GM19240 (cell line): ENCODE measurements at regions not wholly inside any gene's neighbourhood (a gene's known extent, or its start where the extent isn't known, plus 50 kb on each side); places are given as distances from the start of the nearest gene placed in this dataset.

Experiments used
- DNase-seq: peaks from one replicate; pipeline ENCODE4 v3.0.0; 2011; ENCODE audit warnings: low spot score; ENCODE audit not compliant: insufficient read length

- no peak for DNase-seq
These were observed 499.4 kb upstream of the ARGLU1 start for GRCh38 chr13:107067381-107067780.

GRCh38 chr13:107066355-107066754 is 498.4 kb upstream of the ARGLU1 start:
- DNase-seq, result no peak

GRCh38 chr13:107065036-107065435 is 497.1 kb upstream of the ARGLU1 start:
- DNase-seq, result no peak

- no peak for DNase-seq
These were observed 489.2 kb upstream of the ARGLU1 start for GRCh38 chr13:107057028-107057631.

GRCh38 chr13:107043021-107043956 is 475.4 kb upstream of the ARGLU1 start:
- no peak for DNase-seq

GRCh38 chr13:107035778-107036177 is 467.8 kb upstream of the ARGLU1 start:
- DNase-seq, result no peak

GRCh38 chr13:107035186-107035585 is 467.2 kb upstream of the ARGLU1 start:
- DNase-seq, result no peak

- DNase-seq, result no peak
These were observed 466.4 kb upstream of the ARGLU1 start for GRCh38 chr13:107034236-107034872.

GRCh38 chr13:107031716-107032115 is 463.8 kb upstream of the ARGLU1 start:
- DNase-seq, result no peak

GRCh38 chr13:107028751-107029150 is 460.8 kb upstream of the ARGLU1 start:
- no peak for DNase-seq

GRCh38 chr13:107025991-107026390 is 458.1 kb upstream of the ARGLU1 start:
- no peak for DNase-seq

GRCh38 chr13:107023335-107023734 is 455.4 kb upstream of the ARGLU1 start:
- DNase-seq, result no peak

GRCh38 chr13:107020393-107020792 is 452.5 kb upstream of the ARGLU1 start:
- no peak for DNase-seq

GRCh38 chr13:107018285-107018684 is 450.3 kb upstream of the ARGLU1 start:
- DNase-seq, result no peak

- no peak for DNase-seq
These were observed 438.7 kb upstream of the ARGLU1 start for GRCh38 chr13:107006661-107007060.

- DNase-seq, result no peak
These were observed 437.6 kb upstream of the ARGLU1 start for GRCh38 chr13:107005577-107005976.

GRCh38 chr13:107003911-107004310 is 436.0 kb upstream of the ARGLU1 start:
- no peak for DNase-seq

GRCh38 chr13:106998664-106999063 is 430.7 kb upstream of the ARGLU1 start:
- DNase-seq, result no peak

- DNase-seq, result no peak
These were observed 429.8 kb upstream of the ARGLU1 start for GRCh38 chr13:106997696-106998095.

- no peak for DNase-seq
These were observed 429.1 kb upstream of the ARGLU1 start for GRCh38 chr13:106996867-106997618.

GRCh38 chr13:106990594-106990993 is 422.7 kb upstream of the ARGLU1 start:
- DNase-seq, result no peak

- DNase-seq, result no peak
These were observed 421.9 kb upstream of the ARGLU1 start for GRCh38 chr13:106989876-106990275.
